A549 (cell line): ENCODE measurements at regions not wholly inside any gene's neighbourhood (a gene's known extent, or its start where the extent isn't known, plus 50 kb on each side); places are given as distances from the start of the nearest gene placed in this dataset.

Source experiments
- BHLHE40 ChIP-seq: IDR thresholded peaks from 2 replicates; pipeline ENCODE4 v1.6.1; 2012; ENCODE audit warnings: low read depth, low read length, inconsistent platforms
- POLR2A ChIP-seq: IDR thresholded peaks from 2 replicates; pipeline ENCODE4 v1.6.1; 2012; ENCODE audit warnings: mild to moderate bottlenecking, low read length
- RAD21 ChIP-seq, 2 experiments: fragments of >200 bp in 1 of 2; sonication (Bioruptor Twin) in 1 of 2; formaldehyde crosslinking in 1 of 2; IDR thresholded peaks in 1 of 2; conservative IDR thresholded peaks in 1 of 2; 2 replicates in 1 of 2; 3 replicates in 1 of 2; pipeline ENCODE4 v1.6.1; 2012 to 2018; ENCODE audit warnings: inconsistent platforms in 1 of 2
- TF ChIP-seq, protein P1 (sequence below): fragments of >200 bp; sonication (Bioruptor Twin); formaldehyde crosslinking; IDR thresholded peaks from 3 replicates; pipeline ENCODE4 v1.5.1; 2016
- TF ChIP-seq, protein P2 (sequence below): fragments of 450-650 bp; IDR thresholded peaks from 2 replicates; pipeline ENCODE4 v1.6.1; 2014; ENCODE audit warnings: antibody characterized with exemption

DNA sequence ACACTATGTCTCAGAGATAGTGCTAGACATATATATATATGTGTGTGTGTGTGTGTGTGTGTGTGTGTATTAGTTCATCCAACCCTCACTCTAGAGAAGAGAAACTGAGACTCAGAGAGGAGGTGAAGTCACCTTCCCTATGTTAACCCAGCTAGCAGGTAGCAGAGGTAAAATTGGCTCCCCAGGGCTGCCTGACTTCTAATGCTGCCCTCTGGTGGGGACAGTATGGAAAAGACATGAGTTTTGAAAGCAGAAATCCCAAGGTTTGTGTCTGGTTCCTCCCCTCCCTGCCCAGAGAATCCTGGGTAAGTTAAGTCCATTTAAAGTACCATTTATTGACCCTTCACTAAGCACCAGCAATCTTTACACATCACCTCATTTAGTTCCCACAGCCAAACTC, 137.7 kb downstream of the THNSL2 start:
- no peak for TF ChIP-seq POLR2A
- no peak for TF ChIP-seq BHLHE40
- TF ChIP-seq, protein P1, sequence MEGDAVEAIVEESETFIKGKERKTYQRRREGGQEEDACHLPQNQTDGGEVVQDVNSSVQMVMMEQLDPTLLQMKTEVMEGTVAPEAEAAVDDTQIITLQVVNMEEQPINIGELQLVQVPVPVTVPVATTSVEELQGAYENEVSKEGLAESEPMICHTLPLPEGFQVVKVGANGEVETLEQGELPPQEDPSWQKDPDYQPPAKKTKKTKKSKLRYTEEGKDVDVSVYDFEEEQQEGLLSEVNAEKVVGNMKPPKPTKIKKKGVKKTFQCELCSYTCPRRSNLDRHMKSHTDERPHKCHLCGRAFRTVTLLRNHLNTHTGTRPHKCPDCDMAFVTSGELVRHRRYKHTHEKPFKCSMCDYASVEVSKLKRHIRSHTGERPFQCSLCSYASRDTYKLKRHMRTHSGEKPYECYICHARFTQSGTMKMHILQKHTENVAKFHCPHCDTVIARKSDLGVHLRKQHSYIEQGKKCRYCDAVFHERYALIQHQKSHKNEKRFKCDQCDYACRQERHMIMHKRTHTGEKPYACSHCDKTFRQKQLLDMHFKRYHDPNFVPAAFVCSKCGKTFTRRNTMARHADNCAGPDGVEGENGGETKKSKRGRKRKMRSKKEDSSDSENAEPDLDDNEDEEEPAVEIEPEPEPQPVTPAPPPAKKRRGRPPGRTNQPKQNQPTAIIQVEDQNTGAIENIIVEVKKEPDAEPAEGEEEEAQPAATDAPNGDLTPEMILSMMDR = peak; percentile 29; the same call in 2 of the 3 replicates
- TF ChIP-seq, protein P2, sequence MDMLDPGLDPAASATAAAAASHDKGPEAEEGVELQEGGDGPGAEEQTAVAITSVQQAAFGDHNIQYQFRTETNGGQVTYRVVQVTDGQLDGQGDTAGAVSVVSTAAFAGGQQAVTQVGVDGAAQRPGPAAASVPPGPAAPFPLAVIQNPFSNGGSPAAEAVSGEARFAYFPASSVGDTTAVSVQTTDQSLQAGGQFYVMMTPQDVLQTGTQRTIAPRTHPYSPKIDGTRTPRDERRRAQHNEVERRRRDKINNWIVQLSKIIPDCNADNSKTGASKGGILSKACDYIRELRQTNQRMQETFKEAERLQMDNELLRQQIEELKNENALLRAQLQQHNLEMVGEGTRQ = no peak
- TF ChIP-seq RAD21 (conservative IDR thresholded peaks at IDR 0.05 in 1 of 2, IDR thresholded peaks at IDR 0.05 in 1 of 2) = peak in 1 of 2 experiments; percentile 35; a peak in 2 of 5 replicates
